EL (cell line): ENCODE measurements at regions not wholly inside any gene's neighbourhood (a gene's known extent, or its start where the extent isn't known, plus 50 kb on each side); places are given as distances from the start of the nearest gene placed in this dataset.
"Not testable (repeated sequence)": the region's sequence is repeated elsewhere in the genome, so short reads cannot be mapped to it uniquely, and the experiment has no call there.

ENCODE experiments used
- DNase-seq: peaks from one replicate; pipeline ENCODE4 v3.0.0-alpha.2; 2016

DNA sequence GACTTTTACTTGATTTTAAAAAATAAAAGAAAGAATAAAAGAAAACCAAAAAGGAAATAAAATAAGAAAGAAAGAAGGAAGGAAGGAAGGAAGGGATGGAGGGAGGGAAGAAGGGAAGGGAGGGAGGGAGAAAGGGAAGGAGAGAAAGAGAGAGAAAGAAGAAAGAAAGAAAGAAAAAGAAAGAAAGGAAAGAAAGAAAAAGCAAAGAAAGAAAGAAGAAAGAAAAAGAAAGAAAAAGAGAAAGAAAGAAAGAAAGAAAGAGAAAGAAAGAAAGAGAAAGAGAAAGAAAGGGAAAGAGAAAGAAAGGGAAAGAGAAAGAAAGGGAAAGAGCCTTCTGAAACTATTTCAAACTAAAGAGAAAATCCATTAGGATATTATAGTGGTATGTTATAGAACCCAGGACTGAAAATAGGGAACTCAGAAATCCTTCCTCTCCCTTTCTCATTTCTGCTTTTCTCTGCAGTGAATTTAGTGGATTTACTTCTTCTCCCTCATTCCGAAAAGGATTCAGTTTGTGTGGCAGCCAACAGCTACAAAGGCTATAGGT, 414.7 kb upstream of the CCNG1 start:
- no peak for DNase-seq

DNA sequence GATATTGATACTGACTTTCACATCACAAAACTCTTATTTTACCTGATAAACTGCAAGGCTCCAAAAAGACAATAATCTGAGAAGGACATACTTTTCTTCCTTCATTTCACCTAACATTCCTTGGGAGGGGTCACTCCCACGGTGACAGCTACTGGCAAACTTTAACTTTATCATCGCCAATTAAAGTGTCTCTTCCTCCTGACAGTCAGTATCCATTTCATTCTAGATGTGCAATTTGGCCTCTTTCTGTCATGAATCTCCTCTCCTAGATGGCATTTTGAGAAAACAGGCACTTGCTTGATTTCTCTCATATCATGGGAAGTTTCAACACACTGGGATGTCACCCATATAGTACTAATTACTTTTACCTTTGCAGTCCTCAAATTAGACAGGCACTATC, 413.5 kb upstream of the CCNG1 start:
- no peak for DNase-seq

DNA sequence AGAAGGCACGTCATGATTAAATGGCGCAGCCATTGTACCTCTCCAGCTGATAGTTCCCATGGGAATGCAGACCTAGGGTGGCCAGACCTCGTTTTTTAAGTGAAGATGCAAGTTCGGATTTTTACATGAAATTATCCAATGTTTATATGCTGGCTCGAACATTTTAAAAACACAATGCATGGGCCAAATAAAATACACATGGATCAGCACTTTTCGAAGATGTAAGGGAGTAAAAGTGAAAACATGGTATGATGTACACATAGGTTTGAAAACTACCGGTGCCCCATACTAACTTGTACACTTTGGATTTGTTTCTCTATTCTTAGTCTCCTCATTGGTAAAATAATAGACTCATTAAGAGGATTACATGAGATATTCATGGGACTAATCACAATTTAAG, 412.5 kb upstream of the CCNG1 start:
- DNase-seq, result no peak

DNA sequence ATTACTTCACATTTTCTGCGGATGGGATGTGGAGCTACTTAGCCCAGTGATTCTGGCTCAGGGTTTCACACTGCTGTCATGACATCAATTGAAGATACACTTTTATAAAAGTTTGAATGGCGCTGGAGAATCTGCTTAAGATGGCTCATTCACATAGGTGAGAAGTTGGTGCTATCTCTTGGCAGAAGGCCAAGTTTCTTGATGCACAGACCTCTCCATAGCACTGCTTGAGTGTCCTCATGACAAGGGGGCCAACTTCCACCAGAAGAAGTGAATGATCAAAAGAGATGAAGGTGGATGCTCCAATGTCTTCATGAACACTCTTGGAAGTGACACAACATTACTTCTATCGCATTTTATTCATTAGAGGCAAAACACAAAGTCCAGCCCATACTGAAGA, 403.7 kb upstream of the CCNG1 start:
- no peak for DNase-seq

GRCh38 chr5:163041254-163041653, 396.1 kb upstream of the CCNG1 start:
- no peak for DNase-seq

DNA sequence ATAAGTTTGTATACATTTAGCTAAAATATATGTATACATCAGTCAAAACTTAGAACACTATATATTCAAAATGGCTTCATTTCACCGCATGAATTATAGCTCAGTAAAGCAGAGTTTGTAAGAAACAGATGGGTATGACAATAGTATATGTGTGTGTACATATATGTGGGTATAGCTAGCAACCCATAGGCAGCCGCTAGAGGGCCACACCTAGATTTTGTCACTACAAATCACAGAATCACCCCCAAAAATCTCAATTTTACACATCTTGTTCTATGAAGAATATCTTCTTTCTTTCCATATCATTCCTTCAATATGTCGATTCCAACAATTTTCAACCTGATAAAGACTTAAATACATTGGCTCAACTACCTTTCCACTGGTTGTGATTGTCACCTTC, 357.8 kb upstream of the CCNG1 start:
- DNase-seq, result no peak

DNA sequence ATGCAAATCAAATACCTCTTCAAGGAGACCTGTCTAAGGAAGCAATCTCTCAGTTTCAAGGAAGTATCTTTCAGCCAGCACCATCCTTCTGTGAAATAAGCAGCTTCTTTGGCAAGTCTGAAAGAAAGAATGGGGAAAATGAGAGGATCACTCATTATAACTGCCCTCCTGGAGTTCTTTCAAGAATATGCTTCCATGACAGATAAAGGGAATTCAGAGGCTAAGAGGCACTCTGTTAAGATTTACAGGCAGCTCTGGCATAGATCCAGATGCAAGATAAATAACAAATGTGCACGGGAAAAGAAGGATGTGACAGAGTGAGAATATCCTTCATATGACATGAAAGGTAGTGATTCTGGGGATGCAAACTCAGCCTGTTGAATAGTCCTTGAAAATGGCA, 348.2 kb upstream of the CCNG1 start:
- no peak for DNase-seq

DNA sequence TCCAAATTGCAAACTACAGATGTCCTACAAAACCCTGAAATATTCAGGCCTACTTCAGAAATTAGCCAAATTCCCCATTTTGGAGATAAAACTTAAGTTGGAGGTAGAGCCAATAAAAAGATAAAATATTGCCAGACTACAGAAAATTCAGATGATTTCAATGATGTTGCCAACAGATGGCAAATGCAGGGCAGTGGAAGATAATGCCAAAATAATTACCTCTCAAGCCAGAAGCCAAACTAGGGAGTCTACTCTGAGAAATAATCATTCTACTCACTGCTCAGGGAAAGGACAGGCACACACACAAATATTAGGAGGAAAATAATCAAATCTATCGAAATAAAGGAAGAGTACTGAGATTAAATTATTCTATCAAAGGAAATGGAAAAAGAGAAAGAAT, 347.5 kb upstream of the CCNG1 start:
- no peak for DNase-seq

GRCh38 chr5:163094492-163095180, 342.8 kb upstream of the CCNG1 start:
- no peak for DNase-seq

- DNase-seq, result no peak
These were observed 332.9 kb upstream of the CCNG1 start for GRCh38 chr5:163104464-163104863.

- DNase-seq, result no peak
These were observed 331.9 kb upstream of the CCNG1 start for GRCh38 chr5:163105456-163105855.

- DNase-seq, result no peak
These were observed 331.3 kb upstream of the CCNG1 start for GRCh38 chr5:163106098-163106497.

- no peak for DNase-seq
These were observed 329.0 kb upstream of the CCNG1 start for GRCh38 chr5:163108351-163108750.

DNA sequence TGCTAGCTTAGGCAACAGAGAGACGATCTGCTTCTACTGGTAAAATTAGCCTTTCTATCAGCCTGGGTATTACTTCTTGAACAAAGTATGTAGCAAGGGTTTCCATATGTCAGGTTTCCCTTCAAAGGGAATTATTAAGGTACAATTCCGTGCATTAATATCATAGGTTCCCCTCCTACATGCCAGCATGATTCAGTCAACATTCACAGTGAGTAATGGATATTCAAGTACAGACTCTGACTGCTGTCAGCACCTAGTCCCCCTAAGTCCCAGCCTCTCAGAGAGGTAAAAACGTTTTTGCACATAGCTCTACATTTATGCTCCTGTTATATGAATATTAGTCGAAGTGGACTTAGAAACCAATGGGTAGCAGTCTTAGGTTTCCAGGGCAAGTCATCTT, 322.4 kb upstream of the CCNG1 start:
- DNase-seq, result no peak

DNA sequence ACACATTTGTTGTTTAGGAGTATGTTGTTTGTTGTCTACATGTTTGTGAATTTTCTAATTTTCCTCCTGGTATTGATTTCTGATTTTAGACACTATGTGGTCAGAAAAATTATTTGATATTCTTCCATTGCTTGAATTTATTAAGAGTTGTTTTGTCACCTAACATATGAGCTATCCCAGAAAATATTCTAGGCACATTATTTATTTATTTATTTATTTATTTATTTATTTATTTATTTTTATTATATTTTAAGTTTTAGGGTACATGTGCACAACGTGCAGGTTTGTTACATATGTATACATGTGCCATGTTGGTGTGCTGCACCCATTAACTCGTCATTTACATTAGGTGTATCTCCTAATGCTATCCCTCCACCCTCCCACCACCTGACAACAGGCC, 320.8 kb upstream of the CCNG1 start:
- not testable (repeated sequence) for DNase-seq

DNA sequence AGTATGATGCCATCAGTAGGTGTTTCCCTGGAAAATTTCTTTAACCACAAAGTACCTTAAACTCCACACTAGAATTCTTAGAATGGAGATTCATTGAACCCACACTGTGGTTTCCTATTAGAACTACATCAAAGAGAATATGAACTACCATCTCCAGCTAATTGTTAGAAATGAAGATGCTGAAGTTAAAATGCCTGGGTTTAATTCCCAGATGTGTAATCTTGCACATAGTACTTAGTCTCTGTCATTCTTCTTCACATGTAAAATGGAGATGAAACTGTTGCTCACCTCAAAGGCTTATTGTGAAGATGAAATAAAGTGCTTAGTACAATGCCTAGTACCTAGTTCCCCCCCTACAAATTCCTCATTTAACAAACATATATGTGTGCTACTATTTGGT, 303.3 kb upstream of the CCNG1 start:
- DNase-seq, result no peak

- DNase-seq, result no peak
These were observed 301.5 kb upstream of the CCNG1 start for GRCh38 chr5:163135849-163136248.

DNA sequence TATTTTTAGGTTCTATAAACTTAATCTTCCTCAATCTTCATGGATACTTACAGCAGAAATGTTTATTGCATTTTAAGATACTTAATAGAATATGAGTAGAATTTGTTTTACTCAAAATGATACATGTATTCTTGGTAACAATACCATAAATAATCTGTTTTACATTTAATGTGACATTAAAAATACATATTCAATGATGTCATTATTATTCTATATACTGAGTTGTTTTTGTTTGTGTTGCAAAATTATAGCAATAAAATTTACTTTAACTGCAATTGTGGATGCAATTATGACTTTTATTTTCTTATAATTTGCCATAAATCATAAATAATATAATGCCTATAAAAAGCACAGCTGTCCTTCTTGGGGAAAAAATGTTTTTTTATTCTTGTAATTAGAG, 275.9 kb upstream of the CCNG1 start:
- DNase-seq, result no peak

- DNase-seq, result no peak
These were observed 274.8 kb upstream of the CCNG1 start for GRCh38 chr5:163162645-163163044.

DNA sequence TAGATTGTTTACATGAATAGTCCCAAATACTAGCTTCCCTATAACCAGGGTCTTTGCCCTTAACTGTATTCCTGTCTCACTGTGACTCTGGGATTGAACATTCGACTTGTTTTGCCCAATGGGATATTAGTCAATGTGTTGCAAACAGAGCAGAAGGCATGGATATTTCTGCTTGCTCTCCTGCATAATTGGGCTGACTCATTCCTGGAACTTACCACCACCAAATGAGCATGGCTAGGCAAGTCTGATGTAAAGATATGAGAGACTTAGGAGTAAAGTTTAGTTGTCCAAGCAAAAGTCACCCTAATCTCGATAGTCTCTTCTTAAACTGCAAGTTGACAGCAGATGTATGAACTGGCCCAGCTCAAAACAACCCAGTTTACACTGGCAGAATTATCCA, 273.5 kb upstream of the CCNG1 start:
- DNase-seq, result no peak

- no peak for DNase-seq
These were observed 272.1 kb upstream of the CCNG1 start for GRCh38 chr5:163165277-163165676.

DNA sequence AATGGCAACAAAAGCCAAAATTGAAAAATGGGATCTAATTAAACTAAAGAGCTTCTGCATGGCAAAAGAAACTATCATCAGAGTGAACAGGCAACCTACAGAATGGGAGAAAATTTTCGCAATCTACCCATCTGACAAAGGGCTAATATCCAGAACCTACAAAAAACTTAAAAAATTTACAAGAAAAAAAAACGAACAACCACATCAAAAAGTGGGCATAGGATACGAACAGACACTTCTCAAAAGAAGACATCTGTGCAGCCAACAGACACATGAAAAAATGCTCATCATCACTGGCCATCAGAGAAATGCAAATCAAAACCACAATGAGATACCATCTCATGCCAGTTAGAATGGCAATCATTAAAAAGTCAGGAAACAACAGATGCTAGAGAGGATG, 267.2 kb upstream of the CCNG1 start:
- DNase-seq, result not testable (repeated sequence)

DNA sequence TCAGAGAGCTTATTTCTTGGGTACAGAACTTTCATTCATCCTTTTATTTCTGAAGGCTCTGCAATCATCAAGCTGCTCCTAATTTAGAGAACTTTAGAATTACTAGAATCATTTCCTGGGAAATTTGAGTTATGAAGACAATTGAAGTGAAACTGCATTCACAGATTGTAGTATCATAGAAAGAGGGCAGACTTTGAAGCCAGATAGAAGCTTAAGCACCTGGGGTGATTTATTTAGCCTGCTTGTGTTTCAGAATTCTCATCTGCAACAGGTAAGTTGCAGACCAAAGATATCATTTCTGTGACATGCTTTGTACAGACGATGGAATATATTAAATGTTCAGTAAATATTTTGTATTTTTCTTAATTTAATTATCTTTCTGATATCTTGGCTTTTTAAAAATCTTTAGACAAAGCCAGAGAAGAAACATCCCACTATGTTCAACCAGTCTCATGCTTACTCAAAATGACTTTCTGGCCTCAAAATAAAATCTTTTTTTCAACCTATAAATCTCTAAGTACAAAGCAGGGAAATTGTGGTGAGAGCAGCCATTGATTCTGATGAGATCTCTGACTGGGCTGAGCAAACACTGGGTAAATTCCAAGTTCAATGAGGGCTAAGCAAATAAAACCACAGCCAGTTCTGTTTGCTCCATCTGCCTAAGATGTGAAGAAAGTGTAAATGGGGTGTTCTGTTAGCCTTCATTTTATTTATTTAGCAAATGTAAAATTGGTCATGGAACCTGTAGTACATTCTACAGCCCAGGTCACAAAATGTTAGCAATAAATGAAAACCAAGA, 264.7 kb upstream of the CCNG1 start:
- DNase-seq, result no peak

DNA sequence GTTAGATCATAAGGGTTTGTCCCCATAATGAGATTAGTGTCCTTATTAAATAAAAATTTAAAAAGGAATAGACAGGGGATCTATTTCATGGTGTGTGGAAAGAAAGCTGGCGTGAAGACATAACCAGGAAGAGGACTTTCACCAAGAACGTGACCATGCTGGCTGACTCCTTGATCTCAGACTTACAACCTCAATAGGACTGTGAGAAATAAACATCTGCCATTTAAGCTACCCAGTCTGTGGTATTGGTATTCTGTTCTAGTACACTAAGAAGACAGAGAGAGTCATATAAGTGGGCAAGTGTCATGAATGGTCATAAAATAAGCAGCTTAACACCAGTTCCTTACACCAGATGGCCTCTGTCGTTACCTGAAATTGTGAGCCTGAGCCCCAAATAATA, 259.4 kb upstream of the CCNG1 start:
- no peak for DNase-seq

DNA sequence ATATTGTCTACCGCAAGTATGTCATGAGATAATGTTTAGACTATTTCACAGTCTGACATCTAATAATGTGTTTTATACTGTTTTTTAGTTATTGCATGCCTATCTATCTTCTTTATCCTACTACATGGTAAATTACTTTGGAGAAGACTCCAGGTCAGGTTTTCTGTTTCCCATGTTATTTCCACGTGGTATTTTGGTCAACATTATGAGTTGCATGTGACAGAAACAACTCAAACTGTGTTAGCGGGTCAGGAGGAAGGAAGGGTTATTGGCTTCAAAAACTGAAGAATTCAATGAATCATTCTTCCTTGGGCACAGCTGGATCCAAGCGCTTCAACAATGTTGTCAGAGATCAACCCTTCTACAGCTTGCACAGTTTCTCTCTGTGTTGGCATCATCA, 252.1 kb upstream of the CCNG1 start:
- DNase-seq, result no peak
